Osteoblast (primary cell): ENCODE measurements at regions not wholly inside any gene's neighbourhood (a gene's known extent, or its start where the extent isn't known, plus 50 kb on each side); places are given as distances from the start of the nearest gene placed in this dataset.
A peak's percentile ranks its signal among the peaks of the same experiment; 100 is the strongest.

ENCODE experiments used
- DNase-seq: peaks from one replicate; pipeline ENCODE4 v3.0.0; 2011; ENCODE audit warnings: low spot score, mixed read lengths; ENCODE audit not compliant: insufficient read length; ENCODE audit errors: missing footprints
- H2AFZ ChIP-seq: 2 replicates; pipeline ENCODE4 v1.6.0; 2011; ENCODE audit warnings: mild to moderate bottlenecking, low read length
- H3K27ac ChIP-seq: 2 replicates; pipeline ENCODE4 v1.5.1; 2011; ENCODE audit warnings: mild to moderate bottlenecking, low read depth, low read length, moderate library complexity
- H3K27me3 ChIP-seq: 2 replicates; pipeline ENCODE4 v1.6.0; 2012; ENCODE audit warnings: mild to moderate bottlenecking, control low read depth, inconsistent platforms, low read length, moderate library complexity; ENCODE audit not compliant: insufficient read depth
- H3K36me3 ChIP-seq: 2 replicates; pipeline ENCODE4 v1.5.1; 2011; ENCODE audit warnings: mild to moderate bottlenecking, low read length, control low read depth, moderate library complexity; ENCODE audit not compliant: insufficient read depth
- H3K4me1 ChIP-seq: 2 replicates; pipeline ENCODE4 v1.5.1; 2011; ENCODE audit warnings: mild to moderate bottlenecking, low read length, control low read depth, moderate library complexity; ENCODE audit not compliant: insufficient read depth
- H3K4me2 ChIP-seq: 2 replicates; pipeline ENCODE4 v1.6.0; 2011; ENCODE audit warnings: mild to moderate bottlenecking, low read length; ENCODE audit not compliant: insufficient read depth
- H3K4me3 ChIP-seq: fragments of 200-600 bp; sonication (generic); 3 replicates; pipeline ENCODE4 v1.5.1; 2012; ENCODE audit warnings: mild to moderate bottlenecking, low read length, inconsistent platforms; ENCODE audit not compliant: insufficient read depth
- H3K79me2 ChIP-seq: 2 replicates; pipeline ENCODE4 v1.6.0; 2012; ENCODE audit warnings: mild to moderate bottlenecking, low read length, control low read depth, inconsistent platforms; ENCODE audit not compliant: insufficient read depth
- H3K9me3 ChIP-seq: 2 replicates; pipeline ENCODE4 v1.5.1; 2011; ENCODE audit warnings: low read depth, low read length, control low read depth
- H4K20me1 ChIP-seq: 2 replicates; pipeline ENCODE4 v1.6.0; 2012; ENCODE audit warnings: mild to moderate bottlenecking, low read length, control low read depth; ENCODE audit not compliant: insufficient read depth
- TF ChIP-seq, protein P1 (sequence below): IDR thresholded peaks from 2 replicates; pipeline ENCODE4 v1.5.1; 2011; ENCODE audit warnings: mild to moderate bottlenecking, low read depth, low read length, moderate library complexity; ENCODE audit errors: extremely low read depth

GRCh38 chr3:86785386-86785785 is 205.6 kb downstream of the VGLL3 start:
- DNase-seq = peak; percentile 18
- no peak overlapping the region for H3K4me2 ChIP-seq
- H2AFZ ChIP-seq = no peak overlapping the region
- no peak overlapping the region for H3K4me3 ChIP-seq
- H4K20me1 ChIP-seq = no peaks in the 10 kb centered on the region
- H3K9me3 ChIP-seq = no peaks in the 10 kb centered on the region
- H3K79me2 ChIP-seq = no peaks in the 10 kb centered on the region
- H3K36me3 ChIP-seq = no peaks in the 10 kb centered on the region
- H3K4me1 ChIP-seq = peaks cover 8% of the 10 kb centered on the region
- TF ChIP-seq, protein P1, sequence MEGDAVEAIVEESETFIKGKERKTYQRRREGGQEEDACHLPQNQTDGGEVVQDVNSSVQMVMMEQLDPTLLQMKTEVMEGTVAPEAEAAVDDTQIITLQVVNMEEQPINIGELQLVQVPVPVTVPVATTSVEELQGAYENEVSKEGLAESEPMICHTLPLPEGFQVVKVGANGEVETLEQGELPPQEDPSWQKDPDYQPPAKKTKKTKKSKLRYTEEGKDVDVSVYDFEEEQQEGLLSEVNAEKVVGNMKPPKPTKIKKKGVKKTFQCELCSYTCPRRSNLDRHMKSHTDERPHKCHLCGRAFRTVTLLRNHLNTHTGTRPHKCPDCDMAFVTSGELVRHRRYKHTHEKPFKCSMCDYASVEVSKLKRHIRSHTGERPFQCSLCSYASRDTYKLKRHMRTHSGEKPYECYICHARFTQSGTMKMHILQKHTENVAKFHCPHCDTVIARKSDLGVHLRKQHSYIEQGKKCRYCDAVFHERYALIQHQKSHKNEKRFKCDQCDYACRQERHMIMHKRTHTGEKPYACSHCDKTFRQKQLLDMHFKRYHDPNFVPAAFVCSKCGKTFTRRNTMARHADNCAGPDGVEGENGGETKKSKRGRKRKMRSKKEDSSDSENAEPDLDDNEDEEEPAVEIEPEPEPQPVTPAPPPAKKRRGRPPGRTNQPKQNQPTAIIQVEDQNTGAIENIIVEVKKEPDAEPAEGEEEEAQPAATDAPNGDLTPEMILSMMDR = peak; percentile 60
- H3K27ac ChIP-seq = no peak overlapping the region
- no peaks in the 10 kb centered on the region for H3K27me3 ChIP-seq

DNA sequence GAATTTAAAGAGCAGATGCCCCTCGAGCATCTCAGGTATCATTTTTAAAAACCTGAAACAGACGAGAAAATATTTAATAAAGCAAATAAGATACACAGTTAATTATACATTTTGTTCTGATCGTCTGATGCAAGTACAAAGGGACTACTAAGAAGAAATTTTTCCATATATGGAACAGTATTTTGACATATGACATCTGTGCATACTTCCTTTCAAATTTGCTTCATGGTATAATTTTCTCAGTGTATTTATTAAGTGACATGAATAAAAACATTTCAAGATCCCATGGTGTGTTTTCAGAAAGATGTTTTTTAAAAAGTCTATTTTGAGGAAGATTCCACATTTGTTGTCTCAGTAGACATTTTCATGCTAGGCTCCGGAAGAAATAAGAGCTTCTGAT is 208.1 kb downstream of the VGLL3 start:
- H4K20me1 ChIP-seq = no peaks in the 10 kb centered on the region
- no peaks in the 10 kb centered on the region for H3K9me3 ChIP-seq
- TF ChIP-seq, protein P1 = no peak
- no peak overlapping the region for H3K27ac ChIP-seq
- H3K4me3 ChIP-seq = no peak overlapping the region
- no peak for DNase-seq
- peak overlapping the region; percentile 54 for H2AFZ ChIP-seq
- H3K79me2 ChIP-seq = no peaks in the 10 kb centered on the region
- H3K4me1 ChIP-seq = peaks cover 8% of the 10 kb centered on the region
- no peaks in the 10 kb centered on the region for H3K36me3 ChIP-seq
- no peaks in the 10 kb centered on the region for H3K27me3 ChIP-seq
- no peak overlapping the region for H3K4me2 ChIP-seq

DNA sequence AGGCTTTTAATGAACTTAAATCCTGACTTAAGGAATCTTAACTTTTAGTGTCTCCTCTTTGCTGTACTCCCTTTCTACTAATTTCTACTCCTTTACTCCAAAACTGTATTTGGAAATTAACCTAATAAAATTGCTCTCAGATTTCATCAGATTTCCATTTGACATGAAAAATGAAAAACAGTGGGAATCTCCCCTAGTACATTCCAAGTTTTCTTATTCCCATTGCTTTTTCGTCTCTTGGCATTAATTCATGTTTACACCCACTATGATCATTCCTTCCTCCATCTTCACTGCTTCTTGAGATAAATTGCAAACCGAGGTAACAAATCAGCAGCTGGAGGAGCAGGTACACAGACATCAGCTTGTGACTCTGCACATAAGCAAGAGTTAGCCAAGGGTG is 208.7 kb downstream of the VGLL3 start:
- no peak overlapping the region for H3K4me3 ChIP-seq
- no peak overlapping the region for H3K27ac ChIP-seq
- H4K20me1 ChIP-seq = no peaks in the 10 kb centered on the region
- no peak for DNase-seq
- no peaks in the 10 kb centered on the region for H3K79me2 ChIP-seq
- H3K4me1 ChIP-seq = peaks cover 8% of the 10 kb centered on the region
- H3K4me2 ChIP-seq = no peak overlapping the region
- H2AFZ ChIP-seq = peak overlapping the region; percentile 54
- no peaks in the 10 kb centered on the region for H3K27me3 ChIP-seq
- no peaks in the 10 kb centered on the region for H3K9me3 ChIP-seq
- H3K36me3 ChIP-seq = no peaks in the 10 kb centered on the region
- TF ChIP-seq, protein P1 = no peak

GRCh38 chr3:86774082-86774691 is 216.8 kb downstream of the VGLL3 start:
- peak; percentile 62 for DNase-seq
- no peaks in the 10 kb centered on the region for H3K79me2 ChIP-seq
- H3K4me2 ChIP-seq = no peak overlapping the region
- no peaks in the 10 kb centered on the region for H3K36me3 ChIP-seq
- H3K4me3 ChIP-seq = no peak overlapping the region
- no peak overlapping the region for H2AFZ ChIP-seq
- H3K27me3 ChIP-seq = no peaks in the 10 kb centered on the region
- TF ChIP-seq, protein P1 = peak; percentile 57
- H3K27ac ChIP-seq = no peak overlapping the region
- H4K20me1 ChIP-seq = no peaks in the 10 kb centered on the region
- H3K4me1 ChIP-seq = no peaks in the 10 kb centered on the region
- H3K9me3 ChIP-seq = no peaks in the 10 kb centered on the region
